Ureter (tissue), 1 donor: ENCODE measurements at regions not wholly inside any gene's neighbourhood (a gene's known extent, or its start where the extent isn't known, plus 50 kb on each side); places are given as distances from the start of the nearest gene placed in this dataset.
A peak's percentile ranks its signal among the peaks of the same experiment; 100 is the strongest.

Source experiments
- DNase-seq: peaks from one replicate; pipeline ENCODE4 v3.0.0-alpha.2; 2020; ENCODE audit warnings: low spot score
- donor health status: DM: yes; HTN: yes; CAD: no.

DNA sequence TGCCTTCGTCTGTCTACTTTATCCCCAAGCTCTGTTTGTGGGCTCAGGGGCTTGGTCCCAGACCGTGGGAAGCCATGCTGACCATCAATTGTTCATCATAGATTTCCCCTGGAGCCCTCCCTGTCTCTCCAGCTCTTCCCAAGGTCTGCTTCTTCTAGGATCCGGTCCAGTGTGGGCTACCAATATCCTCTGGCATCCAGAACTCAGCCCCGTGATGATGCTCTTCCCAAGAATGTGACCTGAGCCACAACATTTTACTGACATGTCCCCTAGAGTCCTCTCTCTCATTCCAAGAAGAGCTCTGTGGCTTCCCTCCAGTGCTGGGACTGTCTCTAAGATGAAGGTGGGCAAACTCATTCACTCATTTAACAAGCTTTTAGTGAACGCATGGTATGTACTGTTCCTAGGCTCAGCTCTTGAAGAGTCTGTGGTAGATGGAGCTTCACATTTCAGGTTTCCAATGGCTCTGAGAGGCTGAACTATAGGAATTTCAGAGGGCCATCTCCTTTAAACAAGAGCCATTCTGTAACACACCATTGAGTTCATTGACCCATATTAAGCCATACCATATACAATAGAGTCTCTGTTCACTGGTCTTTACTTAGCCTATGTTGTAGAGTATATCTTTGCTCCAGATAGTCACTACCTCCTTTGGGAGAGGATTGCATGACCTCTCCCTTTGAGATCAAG, 142.0 kb upstream of the APCDD1 start:
- no peak for DNase-seq

DNA sequence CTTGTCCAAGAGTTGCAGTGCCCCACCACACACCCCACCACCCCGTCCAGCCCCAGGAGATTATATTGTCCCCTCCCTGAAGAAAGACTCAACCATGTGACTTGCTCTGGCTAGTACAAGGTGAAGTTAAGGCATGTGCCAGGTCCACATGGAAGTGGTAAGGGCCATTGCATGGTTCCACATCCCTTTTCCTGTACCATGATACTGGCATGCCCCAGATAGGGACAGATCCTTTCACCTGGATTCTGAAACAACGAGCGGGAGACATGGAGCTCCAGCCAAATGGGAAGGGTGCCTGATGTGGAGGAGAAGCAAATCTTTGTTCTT, 141.5 kb upstream of the APCDD1 start:
- DNase-seq: no peak

- DNase-seq: no peak
Observed at GRCh38 chr18:10314066-10314465, 140.4 kb upstream of the APCDD1 start.

- DNase-seq: no peak
Observed at GRCh38 chr18:10315522-10315921, 138.9 kb upstream of the APCDD1 start.

GRCh38 chr18:10316778-10317177, 137.7 kb upstream of the APCDD1 start:
- no peak for DNase-seq

DNA sequence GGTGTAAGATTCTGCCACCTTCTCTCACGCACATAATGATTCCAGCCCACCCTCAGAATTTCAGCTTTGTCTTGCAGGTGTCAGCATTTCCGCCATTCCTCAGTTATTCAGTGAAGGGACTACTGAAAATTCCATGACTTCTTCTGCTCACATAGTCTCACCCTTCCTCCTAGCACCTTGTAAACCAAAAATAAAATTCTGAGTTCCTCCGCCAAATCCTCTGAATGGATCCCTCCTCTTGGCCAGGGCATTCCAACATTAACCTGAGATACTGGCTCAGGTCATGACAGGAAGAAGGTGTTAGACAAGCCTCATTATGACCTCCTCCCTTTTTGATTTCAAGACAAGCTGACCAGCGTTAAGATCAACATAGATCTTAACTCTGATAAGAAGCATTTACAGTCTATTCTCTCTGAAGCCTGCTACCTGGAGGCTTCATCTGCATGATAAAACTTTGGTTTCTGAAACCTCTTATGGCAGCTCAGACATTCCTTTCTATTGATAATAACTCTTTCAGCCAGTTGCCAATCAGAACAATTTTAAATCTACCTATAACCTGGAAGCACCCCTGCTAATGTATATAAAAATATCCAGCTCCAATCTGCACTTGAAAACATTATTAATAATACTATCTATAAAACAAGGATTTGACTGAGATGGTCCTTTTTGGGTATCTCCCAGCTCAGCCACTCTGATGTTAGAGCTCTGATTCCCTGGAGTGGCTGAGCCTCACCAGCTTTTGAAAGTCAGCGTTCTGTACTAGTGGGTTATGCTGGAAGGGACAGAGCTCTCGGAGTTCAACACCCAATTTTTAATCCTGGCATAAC, 136.4 kb upstream of the APCDD1 start:
- no peak for DNase-seq

- DNase-seq: no peak
Observed at GRCh38 chr18:10318691-10318970, 135.8 kb upstream of the APCDD1 start.

DNA sequence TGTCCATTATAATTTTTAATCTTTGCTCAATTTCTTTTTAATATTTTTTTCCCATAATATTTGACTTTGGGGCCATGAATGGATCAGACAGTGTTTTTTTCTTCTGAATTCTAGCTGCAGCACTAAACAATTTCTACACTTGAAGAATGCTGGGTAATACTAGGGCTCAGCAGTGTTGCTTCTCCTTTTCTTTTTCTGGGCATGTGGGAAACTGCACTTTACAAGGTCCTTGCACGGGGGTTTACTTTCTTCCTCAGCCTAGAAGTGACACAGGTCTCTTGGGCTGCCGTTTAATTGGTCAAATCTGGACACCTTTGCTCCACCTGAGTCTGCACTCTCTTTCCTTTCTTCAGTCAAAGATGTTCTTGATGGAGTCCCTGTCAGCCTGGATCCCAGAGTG, 135.4 kb upstream of the APCDD1 start:
- no peak for DNase-seq

- DNase-seq: no peak
Observed at GRCh38 chr18:10319914-10320600, 134.4 kb upstream of the APCDD1 start.

DNA sequence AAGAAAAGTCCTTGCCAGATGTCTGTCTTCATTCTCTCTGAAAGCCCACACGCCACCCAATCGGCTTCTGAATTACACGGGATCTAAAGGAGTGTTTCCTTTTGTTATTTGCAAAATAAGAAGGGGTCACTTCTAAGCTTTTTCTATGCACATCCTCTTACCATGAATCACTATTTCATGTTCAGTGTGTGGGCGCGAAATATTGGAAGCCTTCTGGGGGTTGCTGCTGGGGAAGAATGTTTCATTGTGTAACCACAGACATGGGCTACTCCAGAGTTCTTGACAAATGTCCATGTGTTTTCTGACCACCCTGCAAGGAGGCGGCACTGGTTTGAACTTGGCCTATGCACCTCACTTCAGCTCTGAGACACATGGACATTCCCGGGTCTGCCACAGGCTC, 133.6 kb upstream of the APCDD1 start:
- DNase-seq: no peak

GRCh38 chr18:10321576-10321975, 132.9 kb upstream of the APCDD1 start:
- no peak for DNase-seq

DNA sequence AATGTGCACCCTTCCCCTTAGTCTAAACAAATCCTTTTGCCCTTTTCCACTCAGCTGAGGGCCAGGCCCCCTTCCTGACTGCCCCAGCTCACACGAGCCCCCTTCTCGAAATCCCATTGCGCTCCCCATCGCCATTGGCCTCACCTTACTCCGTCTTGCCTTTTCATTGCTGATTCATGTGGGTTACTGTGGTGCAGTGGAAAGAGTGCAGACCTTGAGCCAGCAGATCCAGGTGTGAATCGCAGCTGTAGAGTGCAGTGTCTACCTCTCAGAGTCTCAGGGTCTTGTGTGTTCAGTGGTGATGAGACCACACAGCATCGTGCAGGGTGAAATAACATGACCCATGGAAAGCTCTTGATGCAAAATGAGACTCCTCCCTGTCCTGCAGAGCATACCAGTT, 132.4 kb upstream of the APCDD1 start:
- no peak for DNase-seq

DNA sequence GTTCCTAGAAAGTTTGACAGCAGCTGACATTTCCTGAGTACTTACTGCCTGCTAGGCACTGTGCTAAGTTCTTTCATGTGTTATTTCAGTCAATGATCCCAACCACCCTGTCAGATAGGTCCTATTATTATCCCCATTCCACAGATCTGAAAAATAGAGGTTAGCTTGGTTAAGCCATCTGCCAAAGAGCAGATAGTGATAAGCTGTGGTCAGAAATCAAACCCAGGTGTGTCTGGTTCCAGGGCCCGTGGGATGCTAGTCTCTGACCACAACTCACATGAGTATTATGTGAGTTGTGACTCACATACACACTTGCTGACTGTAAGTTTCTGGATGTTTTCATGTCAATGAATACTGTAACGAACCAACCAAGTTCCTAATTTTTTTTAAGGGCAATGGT, 132.0 kb upstream of the APCDD1 start:
- DNase-seq: no peak

DNA sequence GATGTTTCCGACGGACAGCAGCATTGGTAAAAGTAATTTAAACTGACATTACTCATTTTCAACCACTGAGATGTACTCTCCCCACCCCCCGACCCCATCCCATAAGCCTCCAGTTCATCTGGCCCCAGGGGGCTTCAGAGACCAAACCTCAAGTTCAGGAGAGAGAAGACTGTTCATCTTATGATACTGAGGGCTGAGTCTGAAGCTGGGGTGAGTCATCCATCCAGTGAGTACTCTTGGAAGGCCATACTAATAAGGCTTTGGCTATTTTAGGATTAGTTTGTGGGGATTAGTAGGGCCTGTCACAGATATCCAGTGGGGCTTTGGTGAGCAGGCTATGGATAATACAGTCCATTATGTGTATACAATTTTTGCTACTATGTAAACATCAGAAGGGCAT, 125.3 kb upstream of the APCDD1 start:
- no peak for DNase-seq

DNA sequence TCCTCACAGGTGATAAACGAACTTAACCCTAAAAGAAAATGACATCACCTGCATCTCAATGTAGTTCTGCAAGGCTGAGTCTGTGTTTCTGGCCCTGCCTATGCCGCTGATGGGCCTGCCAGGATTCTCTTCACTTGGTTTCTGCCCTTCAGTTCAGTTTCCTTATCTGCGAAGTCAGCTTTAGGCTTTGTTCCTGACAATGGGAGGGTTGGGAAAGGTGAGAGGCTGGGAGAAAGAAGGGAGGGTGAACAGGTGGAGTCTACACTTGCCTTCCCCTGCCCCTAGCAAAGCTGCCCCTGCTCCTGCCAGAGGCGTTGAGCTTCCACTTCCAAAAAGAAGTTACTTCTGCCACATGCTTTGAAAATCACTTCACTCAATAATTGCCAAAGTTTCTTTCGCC, 124.0 kb upstream of the APCDD1 start:
- no peak for DNase-seq

- no peak for DNase-seq
Observed at GRCh38 chr18:10332452-10332851, 122.0 kb upstream of the APCDD1 start.

- DNase-seq: peak; percentile 27
Observed at GRCh38 chr18:10336749-10337350, 117.6 kb upstream of the APCDD1 start.

GRCh38 chr18:10340821-10341220, 113.6 kb upstream of the APCDD1 start:
- no peak for DNase-seq

DNA sequence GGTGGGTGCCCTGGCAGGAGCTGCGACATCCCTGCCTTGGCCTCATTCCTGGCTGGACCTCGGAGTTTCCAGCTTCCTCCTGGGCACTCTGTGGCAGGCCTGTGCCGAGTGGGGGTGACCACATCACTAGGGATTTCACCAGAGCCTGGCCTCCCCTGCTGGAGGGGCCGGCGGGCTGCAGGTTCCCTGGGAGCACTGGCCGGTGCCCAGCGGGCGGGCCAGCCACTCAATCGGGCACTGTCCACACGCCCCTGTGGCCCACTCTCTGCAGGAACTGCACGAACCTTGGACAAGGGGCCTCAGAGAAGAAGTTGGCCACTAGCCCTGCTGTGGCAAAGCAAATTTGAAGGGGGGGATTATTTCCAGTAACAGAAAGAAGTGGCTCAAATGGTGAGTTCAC, 110.7 kb upstream of the APCDD1 start:
- DNase-seq: no peak

DNA sequence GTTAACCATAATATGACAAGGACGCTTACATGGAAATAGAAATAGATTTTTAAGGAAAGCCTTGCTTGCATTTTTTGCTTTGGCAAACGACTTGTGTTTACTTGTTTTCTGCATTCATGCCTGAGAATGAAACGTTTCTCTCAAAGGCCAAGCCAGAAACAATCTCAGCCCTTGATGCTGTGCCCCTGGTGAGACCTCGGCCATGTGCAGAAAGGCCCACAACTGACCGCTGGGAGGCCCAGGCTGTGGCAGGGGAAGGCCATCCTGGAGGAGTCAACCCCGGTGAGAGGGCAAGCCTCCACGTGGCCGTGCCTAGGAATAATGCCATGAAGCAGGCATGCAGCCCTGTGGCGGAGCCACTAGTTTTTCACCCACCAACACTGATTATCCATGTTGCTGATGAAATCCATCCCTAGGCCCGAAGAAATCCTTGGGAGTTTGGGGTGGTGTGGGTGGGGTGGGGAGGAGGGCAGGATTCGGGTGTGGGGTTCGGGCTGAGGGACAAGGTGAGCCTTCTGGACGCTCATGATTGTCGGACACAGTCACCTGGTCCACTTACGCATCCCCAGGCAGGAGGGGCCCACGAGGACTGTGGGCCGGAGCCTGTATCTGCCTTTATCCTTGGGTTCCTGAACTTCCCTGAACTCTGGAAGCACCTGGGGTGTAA, 107.6 kb upstream of the APCDD1 start:
- DNase-seq: no peak

GRCh38 chr18:10349561-10349960, 104.9 kb upstream of the APCDD1 start:
- no peak for DNase-seq

GRCh38 chr18:10350661-10351060, 103.8 kb upstream of the APCDD1 start:
- no peak for DNase-seq
